Ovary (tissue), 3 donors: ENCODE measurements at regions not wholly inside any gene's neighbourhood (a gene's known extent, or its start where the extent isn't known, plus 50 kb on each side); places are given as distances from the start of the nearest gene placed in this dataset.

Experiments used
- CTCF ChIP-seq, 3 donors: fragments of 450-650 bp in 2 of 3; fragments of 200-600 bp in 1 of 3; IDR thresholded peaks; one replicate each; pipeline versions ENCODE4 v1.5.1 to v1.8.0; 2016 to 2022; ENCODE audit warnings: antibody characterized with exemption in 3 of 3, mild to moderate bottlenecking in 1 of 3
- POLR2A ChIP-seq: fragments of 450-650 bp; IDR thresholded peaks from one replicate; pipeline ENCODE4 v1.6.1; 2017; ENCODE audit warnings: antibody characterized with exemption, mild to moderate bottlenecking, moderate library complexity
- donor health status: DM: no; HTN: no; CAD: no.

GRCh38 chr15:66960519-66960918 is 104.9 kb upstream of the SMAD3 start:
- TF ChIP-seq CTCF (IDR thresholded peaks at IDR 0.05) (no peak), POLR2A (no peak)
